ENCODE measurements at regions not wholly inside any gene's neighbourhood (a gene's known extent, or its start where the extent isn't known, plus 50 kb on each side); places are given as distances from the start of the nearest gene placed in this dataset.

GRCh38 chr5:9841516-9842170, 211.5 kb upstream of the TAS2R1 start:
- TF ChIP-seq POLR2A (IDR thresholded peaks at IDR 0.05) (no peak), CTCF (IDR thresholded peaks at IDR 0.05) (no peak), POLR2AphosphoS5 (IDR thresholded peaks at IDR 0.05) (no peak)

All from gastroesophageal sphincter (tissue), 3 donors.